Endothelial cell of umbilical vein (primary cell): ENCODE measurements at regions not wholly inside any gene's neighbourhood (a gene's known extent, or its start where the extent isn't known, plus 50 kb on each side); places are given as distances from the start of the nearest gene placed in this dataset.

Experiments used
- BruUV-seq: library from RNA; stranded (reverse); fragments of 400-500 nt; replicated peaks from 2 replicates; lab custom pipeline; 2021; lab: Mats Ljungman, UMichigan
- CTCF ChIA-PET: fragments of 300-600, 350-600 bp; sonication (Branson Sonifier 250); formaldehyde crosslinking; loops from one replicate; lab custom pipeline; 2021; ENCODE audit warnings: antibody characterized with exemption, inconsistent platforms; lab: Charles Lee
- POLR2A ChIA-PET: fragments of 300-600, 350-600 bp; sonication (Branson Sonifier 250); formaldehyde crosslinking; loops from one replicate; lab custom pipeline; 2021; ENCODE audit warnings: antibody characterized with exemption, inconsistent platforms; lab: Charles Lee
- DNase-seq: peaks from one replicate; pipeline ENCODE4 v3.0.0-alpha.2; 2011; ENCODE audit warnings: low read depth, low spot score
- FAIRE-seq: peaks from 2 replicates; lab custom pipeline; 2011; peaks lifted over from hg19 to GRCh38; lab: Jason Lieb, UNC
- H2AFZ ChIP-seq: 2 replicates; pipeline ENCODE4 v1.6.0; 2012; ENCODE audit warnings: low read depth, low read length, control low read depth, inconsistent platforms
- H3K27ac ChIP-seq: 2 replicates; pipeline ENCODE4 v1.5.1; 2011; ENCODE audit warnings: low read depth, mild to moderate bottlenecking, control low read depth, low read length, moderate library complexity; ENCODE audit not compliant: insufficient read depth
- H3K27me3 ChIP-seq, 2 experiments: 2 replicates each; pipeline versions ENCODE4 v1.6.0 to v1.6.1; 2011; ENCODE audit warnings: low read length in 2 of 2, mixed read lengths in 1 of 2; ENCODE audit not compliant: control insufficient read depth in 2 of 2, insufficient read depth in 2 of 2
- H3K36me3 ChIP-seq, 2 experiments: 2 replicates in 1 of 2; 3 replicates in 1 of 2; pipeline ENCODE4 v1.5.1; 2011; ENCODE audit warnings: low read length in 2 of 2, mild to moderate bottlenecking in 1 of 2, moderate library complexity in 1 of 2; ENCODE audit not compliant: control insufficient read depth in 2 of 2, insufficient read depth in 2 of 2; ENCODE audit errors: extremely low read depth in 1 of 2
- H3K4me1 ChIP-seq: 3 replicates; pipeline ENCODE4 v1.5.1; 2011; ENCODE audit warnings: mild to moderate bottlenecking, low read length; ENCODE audit not compliant: control insufficient read depth, insufficient read depth; ENCODE audit errors: extremely low read depth
- H3K4me2 ChIP-seq: 2 replicates; pipeline ENCODE4 v1.6.1; 2011; ENCODE audit warnings: low read length, control low read depth, mixed read lengths; ENCODE audit not compliant: insufficient read depth
- H3K4me3 ChIP-seq, 3 experiments: fragments of 200-600 bp in 1 of 3; sonication (generic), shearing (Covaris generic) in 1 of 3; replicated peaks in 1 of 3; 2 replicates each; pipeline ENCODE4 v1.5.1; 2011 to 2016; ENCODE audit warnings: control low read depth in 3 of 3, low read length in 3 of 3, mild to moderate bottlenecking in 2 of 3, inconsistent platforms in 1 of 3, low read depth in 1 of 3, moderate library complexity in 1 of 3; ENCODE audit not compliant: insufficient read depth in 1 of 3
- H3K79me2 ChIP-seq: 2 replicates; pipeline ENCODE4 v1.6.0; 2012; ENCODE audit warnings: low read length, inconsistent platforms; ENCODE audit not compliant: control insufficient read depth, insufficient read depth
- H3K9ac ChIP-seq: replicated peaks from 2 replicates; pipeline ENCODE3; 2011; ENCODE audit warnings: low read length, control low read depth; ENCODE audit not compliant: insufficient read depth; ENCODE audit errors: extremely low read depth
- H3K9me1 ChIP-seq: replicated peaks from 3 replicates; pipeline ENCODE4 v1.6.0; 2011; ENCODE audit warnings: mild to moderate bottlenecking, low read length; ENCODE audit not compliant: control insufficient read depth, insufficient read depth; ENCODE audit errors: extremely low read depth
- H3K9me3 ChIP-seq: replicated peaks from 2 replicates; pipeline ENCODE4 v1.5.1; 2012; ENCODE audit warnings: low read length, inconsistent platforms; ENCODE audit not compliant: control insufficient read depth, insufficient read depth
- H4K20me1 ChIP-seq: replicated peaks from 2 replicates; pipeline ENCODE3; 2011; ENCODE audit warnings: mild to moderate bottlenecking, low read length; ENCODE audit not compliant: control insufficient read depth, insufficient read depth; ENCODE audit errors: extremely low read depth
- EZH2 ChIP-seq: IDR thresholded peaks from 2 replicates; pipeline ENCODE4 v1.6.1; 2012; ENCODE audit warnings: borderline replicate concordance, low read depth, mild to moderate bottlenecking, moderate library complexity, low read length, inconsistent platforms; ENCODE audit not compliant: severe bottlenecking
- FOS ChIP-seq: IDR thresholded peaks from 2 replicates; pipeline ENCODE4 v1.6.1; 2011; ENCODE audit warnings: mild to moderate bottlenecking, low read length, moderate library complexity, borderline replicate concordance; ENCODE audit not compliant: insufficient read depth
- GATA2 ChIP-seq: IDR thresholded peaks from 2 replicates; pipeline ENCODE4 v1.7.0; 2011; ENCODE audit warnings: low read depth, mild to moderate bottlenecking, moderate library complexity, mixed read lengths, low read length; ENCODE audit not compliant: insufficient read length, insufficient read depth
- JUN ChIP-seq: IDR thresholded peaks from 2 replicates; pipeline ENCODE4 v1.6.1; 2011; ENCODE audit warnings: borderline replicate concordance, low read depth; ENCODE audit not compliant: insufficient read length, insufficient read depth
- MYC ChIP-seq: IDR thresholded peaks from one replicate; pipeline ENCODE4 v1.6.1; 2011; ENCODE audit warnings: mild to moderate bottlenecking, low read depth, low read length
- POLR2A ChIP-seq: IDR thresholded peaks from 2 replicates; pipeline ENCODE4 v1.6.1; 2012; ENCODE audit warnings: low read depth, mild to moderate bottlenecking, control low read depth, low read length
- POLR2AphosphoS5 ChIP-seq: IDR thresholded peaks from 2 replicates; pipeline ENCODE4 v1.6.1; 2012; ENCODE audit warnings: low read depth, mild to moderate bottlenecking, control low read depth, low read length, moderate library complexity; ENCODE audit not compliant: insufficient read depth
- dilution Hi-C: fragments of 300-500 bp; cut with MboI; formaldehyde crosslinking; loops from one replicate; pipeline ENCODE4 v1.15.0; 2019; ENCODE audit warnings: low sequenced_read_pairs; ENCODE audit not compliant: extremely low pct_ligation_motif_present
- intact Hi-C: fragments of 100-400 bp; cut with micrococcal nuclease; formaldehyde crosslinking; loops from one replicate; pipeline ENCODE4 v1.10.0; 2022
- TF ChIP-seq, protein P1 (sequence below), 2 donors: IDR thresholded peaks; 1 replicate in 1 of 2; 2 replicates in 1 of 2; pipeline ENCODE4 v1.5.1; 2011; ENCODE audit warnings: low read length in 2 of 2, mild to moderate bottlenecking in 2 of 2, moderate library complexity in 2 of 2, control low read depth in 1 of 2, inconsistent platforms in 1 of 2, low read depth in 1 of 2; ENCODE audit not compliant: insufficient read depth in 1 of 2; ENCODE audit errors: extremely low read depth in 1 of 2
- TF ChIP-seq, protein P2 (sequence below): IDR thresholded peaks from 2 replicates; pipeline ENCODE4 v1.6.1; 2011; ENCODE audit not compliant: insufficient read depth, insufficient read length

DNA sequence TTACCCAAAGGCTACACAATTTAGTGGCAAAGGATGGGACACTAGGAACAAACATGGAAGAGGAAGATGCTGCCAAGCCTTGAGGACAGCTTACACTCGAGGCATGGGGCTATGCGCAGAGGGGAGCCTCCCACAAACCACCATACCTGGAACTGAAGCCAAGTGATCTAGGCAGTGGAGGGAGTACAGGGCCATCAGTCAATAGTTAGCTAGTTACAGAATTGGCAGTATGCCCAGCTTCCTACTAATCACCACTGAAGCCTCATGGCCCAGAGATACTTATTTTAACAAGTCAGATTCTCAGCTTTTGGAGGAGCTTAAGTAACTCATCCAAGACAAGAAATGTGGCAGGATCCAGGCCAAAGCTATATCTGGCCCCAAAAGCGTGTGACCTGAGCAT, 226.6 kb upstream of the MOCS1 start:
- peaks cover 2% of the 10 kb centered on the region for H3K9me3 ChIP-seq
- POLR2A ChIA-PET, result no interaction called here
- no peak overlapping the region for H2AFZ ChIP-seq
- DNase-seq (no peak), FAIRE-seq (no peak)
- no peak for TF ChIP-seq JUN
- no peak for TF ChIP-seq FOS
- TF ChIP-seq MYC, result no peak
- no peak overlapping the region for H3K27ac ChIP-seq
- BruUV-seq, result no TSS peak
- CTCF ChIA-PET, result no interaction called here
- no peaks in the 10 kb centered on the region for H3K79me2 ChIP-seq
- H3K27me3 ChIP-seq, result no peaks in the 10 kb centered on the region
- dilution Hi-C loops, result no loop called here
- intact Hi-C loops, result no loop called here
- no peaks in the 10 kb centered on the region for H3K9me1 ChIP-seq
- no peak overlapping the region for H3K4me3 ChIP-seq
- no peaks in the 10 kb centered on the region for H4K20me1 ChIP-seq
- H3K36me3 ChIP-seq, result no peaks in the 10 kb centered on the region
- no peak overlapping the region for H3K9ac ChIP-seq
- no peaks in the 10 kb centered on the region for H3K4me1 ChIP-seq
- no peak overlapping the region for H3K4me2 ChIP-seq

DNA sequence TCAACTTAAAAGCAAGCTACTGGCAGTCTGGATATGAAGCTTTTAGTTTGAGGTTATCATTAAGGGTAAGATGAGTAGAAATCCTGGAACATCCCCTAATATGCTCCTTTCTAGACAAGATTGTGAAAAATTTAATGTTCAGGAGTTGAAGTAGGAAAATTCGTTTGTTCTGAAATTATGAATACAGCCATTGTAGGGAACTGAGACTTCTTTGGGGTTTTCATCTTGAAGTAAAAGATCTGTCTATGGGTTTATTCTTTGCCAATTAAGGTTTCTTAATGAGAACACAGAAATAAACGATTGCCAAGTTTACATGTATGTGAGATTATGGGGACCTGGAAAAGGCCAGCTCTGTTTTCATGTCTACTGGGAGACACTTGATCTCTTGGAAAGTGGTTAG, 225.6 kb upstream of the MOCS1 start:
- Histone ChIP-seq H3K9ac (no peak overlapping the region), H3K4me2 (no peak overlapping the region), H3K9me1 (no peaks in the 10 kb centered on the region), H3K79me2 (no peaks in the 10 kb centered on the region), H3K27ac (no peak overlapping the region), H3K27me3 (no peaks in the 10 kb centered on the region), H3K36me3 (no peaks in the 10 kb centered on the region), H4K20me1 (no peaks in the 10 kb centered on the region), H3K4me1 (no peaks in the 10 kb centered on the region), H3K4me3 (no peak overlapping the region), H3K9me3 (peaks cover 2% of the 10 kb centered on the region), H2AFZ (no peak overlapping the region)
- FAIRE-seq, result no peak
- dilution Hi-C loops (no loop called here), intact Hi-C loops (no loop called here)
- no TSS peak for BruUV-seq
- TF ChIP-seq, protein P1, sequence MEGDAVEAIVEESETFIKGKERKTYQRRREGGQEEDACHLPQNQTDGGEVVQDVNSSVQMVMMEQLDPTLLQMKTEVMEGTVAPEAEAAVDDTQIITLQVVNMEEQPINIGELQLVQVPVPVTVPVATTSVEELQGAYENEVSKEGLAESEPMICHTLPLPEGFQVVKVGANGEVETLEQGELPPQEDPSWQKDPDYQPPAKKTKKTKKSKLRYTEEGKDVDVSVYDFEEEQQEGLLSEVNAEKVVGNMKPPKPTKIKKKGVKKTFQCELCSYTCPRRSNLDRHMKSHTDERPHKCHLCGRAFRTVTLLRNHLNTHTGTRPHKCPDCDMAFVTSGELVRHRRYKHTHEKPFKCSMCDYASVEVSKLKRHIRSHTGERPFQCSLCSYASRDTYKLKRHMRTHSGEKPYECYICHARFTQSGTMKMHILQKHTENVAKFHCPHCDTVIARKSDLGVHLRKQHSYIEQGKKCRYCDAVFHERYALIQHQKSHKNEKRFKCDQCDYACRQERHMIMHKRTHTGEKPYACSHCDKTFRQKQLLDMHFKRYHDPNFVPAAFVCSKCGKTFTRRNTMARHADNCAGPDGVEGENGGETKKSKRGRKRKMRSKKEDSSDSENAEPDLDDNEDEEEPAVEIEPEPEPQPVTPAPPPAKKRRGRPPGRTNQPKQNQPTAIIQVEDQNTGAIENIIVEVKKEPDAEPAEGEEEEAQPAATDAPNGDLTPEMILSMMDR (IDR thresholded peaks at IDR 0.05; ENCODE audit: extremely low read depth in 1 of 2, insufficient read depth in 1 of 2, low read depth in 1 of 2, low read length in 2 of 2), result no peak
- no peak for TF ChIP-seq FOS
- no peak for TF ChIP-seq EZH2
- TF ChIP-seq POLR2A, result no peak
- no peak for TF ChIP-seq MYC
- TF ChIP-seq POLR2AphosphoS5, result no peak
- TF ChIP-seq, protein P2, sequence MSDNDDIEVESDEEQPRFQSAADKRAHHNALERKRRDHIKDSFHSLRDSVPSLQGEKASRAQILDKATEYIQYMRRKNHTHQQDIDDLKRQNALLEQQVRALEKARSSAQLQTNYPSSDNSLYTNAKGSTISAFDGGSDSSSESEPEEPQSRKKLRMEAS, result no peak
- no peak for TF ChIP-seq JUN
- no peak for TF ChIP-seq GATA2
- no peak for DNase-seq
- ChIA-PET CTCF (no interaction called here), POLR2A (no interaction called here)
